ENCODE measurements at regions not wholly inside any gene's neighbourhood (a gene's known extent, or its start where the extent isn't known, plus 50 kb on each side); places are given as distances from the start of the nearest gene placed in this dataset.
A peak's percentile ranks its signal among the peaks of the same experiment; 100 is the strongest.

GRCh38 chr21:16588433-16588860 lies 858.7 kb downstream of the USP25 start:
- H3K27ac ChIP-seq (ENCODE audit: low read depth in 1 of 2, low read length in 1 of 2): peak overlapping the region; percentile 6 to 82
- H3K36me3 ChIP-seq (ENCODE audit: control insufficient read depth in 4 of 4, insufficient read depth in 4 of 4, low read length in 4 of 4): no peaks in the 10 kb centered on the region
- no peaks in the 10 kb centered on the region for H3K9me3 ChIP-seq (ENCODE audit: control insufficient read depth in 4 of 4, insufficient read depth in 3 of 4, low read length in 3 of 4)
- no peaks in the 10 kb centered on the region for H3K27me3 ChIP-seq (ENCODE audit: control insufficient read depth in 3 of 3, insufficient read depth in 3 of 3, low read length in 2 of 3)
- no peak overlapping the region for H3K4me3 ChIP-seq
- DNase-seq (peak; percentile 75 to 88 (median 83)), ATAC-seq (ENCODE audit: insufficient read depth, low FRiP score) (peak; percentile 78)
- peaks cover 0 to 24% (median 9%) of the 10 kb centered on the region in 5 donors for H3K4me1 ChIP-seq (ENCODE audit: control insufficient read depth in 5 of 5, insufficient read depth in 5 of 5, low read length in 5 of 5)
- TF ChIP-seq CTCF (IDR thresholded peaks at IDR 0.05; ENCODE audit: control extremely low read depth, extremely low read depth): no peak
- WGBS, 2 donors: 48 to 68% methylated on average over 18 of the region's 18 CpGs
- peak overlapping the region; percentile 50 to 85 for H3K9ac ChIP-seq (ENCODE audit: insufficient read depth in 1 of 2, low read length in 2 of 2)

- Histone ChIP-seq H3K27me3 (ENCODE audit: control insufficient read depth in 3 of 3, insufficient read depth in 3 of 3, low read length in 2 of 3) (no peaks in the 10 kb centered on the region), H3K27ac (ENCODE audit: low read depth in 1 of 2, low read length in 1 of 2) (no peak overlapping the region), H3K9ac (ENCODE audit: insufficient read depth in 1 of 2, low read length in 2 of 2) (no peak overlapping the region), H3K36me3 (ENCODE audit: control insufficient read depth in 4 of 4, insufficient read depth in 4 of 4, low read length in 4 of 4) (no peaks in the 10 kb centered on the region), H3K4me3 (no peak overlapping the region), H3K9me3 (ENCODE audit: control insufficient read depth in 4 of 4, insufficient read depth in 3 of 4, low read length in 3 of 4) (no peaks in the 10 kb centered on the region), H3K4me1 (ENCODE audit: control insufficient read depth in 5 of 5, insufficient read depth in 5 of 5, low read length in 5 of 5) (peaks cover 0 to 24% (median 9%) of the 10 kb centered on the region in 5 donors)
- TF ChIP-seq CTCF (IDR thresholded peaks at IDR 0.05; ENCODE audit: control extremely low read depth, extremely low read depth): no peak
- no peak for DNase-seq
- WGBS, 2 donors: 93 to 94% methylated on average over 7 of the region's 7 CpGs
- no peak for ATAC-seq (ENCODE audit: insufficient read depth, low FRiP score)
Measured at GRCh38 chr21:16589006-16589898, 859.5 kb downstream of the USP25 start.

- no peak for TF ChIP-seq CTCF (IDR thresholded peaks at IDR 0.05; ENCODE audit: control extremely low read depth, extremely low read depth)
- H3K27me3 ChIP-seq (ENCODE audit: control insufficient read depth in 3 of 3, insufficient read depth in 3 of 3, low read length in 2 of 3): no peaks in the 10 kb centered on the region
- H3K9ac ChIP-seq (ENCODE audit: insufficient read depth in 1 of 2, low read length in 2 of 2): no peak overlapping the region
- no peaks in the 10 kb centered on the region for H3K9me3 ChIP-seq (ENCODE audit: control insufficient read depth in 4 of 4, insufficient read depth in 3 of 4, low read length in 3 of 4)
- no peak for ATAC-seq (ENCODE audit: insufficient read depth, low FRiP score)
- no peak overlapping the region for H3K4me3 ChIP-seq
- WGBS, 2 donors: 88 to 89% methylated on average over 5 of the region's 5 CpGs
- no peaks in the 10 kb centered on the region for H3K36me3 ChIP-seq (ENCODE audit: control insufficient read depth in 4 of 4, insufficient read depth in 4 of 4, low read length in 4 of 4)
- DNase-seq: no peak
- H3K4me1 ChIP-seq (ENCODE audit: control insufficient read depth in 5 of 5, insufficient read depth in 5 of 5, low read length in 5 of 5): peaks cover 0 to 24% (median 9%) of the 10 kb centered on the region in 5 donors
- no peak overlapping the region for H3K27ac ChIP-seq (ENCODE audit: low read depth in 1 of 2, low read length in 1 of 2)
Measured at GRCh38 chr21:16590186-16590585, 860.4 kb downstream of the USP25 start.

All from lung (tissue), 11 donors.